PC-9 (cell line): ENCODE measurements at regions not wholly inside any gene's neighbourhood (a gene's known extent, or its start where the extent isn't known, plus 50 kb on each side); places are given as distances from the start of the nearest gene placed in this dataset.

Experiments
- CTCF ChIP-seq: fragments of 200-600 bp; sonication (generic); conservative IDR thresholded peaks from 2 replicates; pipeline ENCODE4 v1.6.1; 2017; ENCODE audit warnings: mixed run types, antibody characterized with exemption, mild to moderate bottlenecking, moderate library complexity
- EZH2 ChIP-seq: fragments of 200-600 bp; sonication (generic); IDR thresholded peaks from 2 replicates; pipeline ENCODE4 v1.8.0; 2017; ENCODE audit warnings: antibody characterized with exemption, low read depth

- TF ChIP-seq EZH2 (no peak), CTCF (no peak)
Measured at GRCh38 chr2:7931808-7932207, 750.0 kb upstream of the ID2 start.
